ENCODE measurements at regions not wholly inside any gene's neighbourhood (a gene's known extent, or its start where the extent isn't known, plus 50 kb on each side); places are given as distances from the start of the nearest gene placed in this dataset.

- no peak for DNase-seq (ENCODE audit: low read depth, low spot score)
- intact Hi-C loops (cut with micrococcal nuclease; ENCODE audit: unreplicated experiment) (no loop called here), in situ Hi-C loops (cut with HindIII; ENCODE audit: low pct_unique_long_range_greater_than_20kb, low sequenced_read_pairs) (no loop called here)
- 0 out of 2 replicates have a peak overlapping the region, but pooled peaks have one; percentile 12 for H3K27ac ChIP-seq (ENCODE audit: low read length)
- TF ChIP-seq SIN3A (IDR thresholded peaks at IDR 0.05; ENCODE audit: borderline replicate concordance, insufficient read depth, low read depth, low read length) (no peak), POLR2AphosphoS5 (IDR thresholded peaks at IDR 0.05; ENCODE audit: low read depth, low read length) (no peak), TCF7L2 (IDR thresholded peaks at IDR 0.05; ENCODE audit: low read depth, low read length) (no peak)
- TF ChIP-seq, protein P1, sequence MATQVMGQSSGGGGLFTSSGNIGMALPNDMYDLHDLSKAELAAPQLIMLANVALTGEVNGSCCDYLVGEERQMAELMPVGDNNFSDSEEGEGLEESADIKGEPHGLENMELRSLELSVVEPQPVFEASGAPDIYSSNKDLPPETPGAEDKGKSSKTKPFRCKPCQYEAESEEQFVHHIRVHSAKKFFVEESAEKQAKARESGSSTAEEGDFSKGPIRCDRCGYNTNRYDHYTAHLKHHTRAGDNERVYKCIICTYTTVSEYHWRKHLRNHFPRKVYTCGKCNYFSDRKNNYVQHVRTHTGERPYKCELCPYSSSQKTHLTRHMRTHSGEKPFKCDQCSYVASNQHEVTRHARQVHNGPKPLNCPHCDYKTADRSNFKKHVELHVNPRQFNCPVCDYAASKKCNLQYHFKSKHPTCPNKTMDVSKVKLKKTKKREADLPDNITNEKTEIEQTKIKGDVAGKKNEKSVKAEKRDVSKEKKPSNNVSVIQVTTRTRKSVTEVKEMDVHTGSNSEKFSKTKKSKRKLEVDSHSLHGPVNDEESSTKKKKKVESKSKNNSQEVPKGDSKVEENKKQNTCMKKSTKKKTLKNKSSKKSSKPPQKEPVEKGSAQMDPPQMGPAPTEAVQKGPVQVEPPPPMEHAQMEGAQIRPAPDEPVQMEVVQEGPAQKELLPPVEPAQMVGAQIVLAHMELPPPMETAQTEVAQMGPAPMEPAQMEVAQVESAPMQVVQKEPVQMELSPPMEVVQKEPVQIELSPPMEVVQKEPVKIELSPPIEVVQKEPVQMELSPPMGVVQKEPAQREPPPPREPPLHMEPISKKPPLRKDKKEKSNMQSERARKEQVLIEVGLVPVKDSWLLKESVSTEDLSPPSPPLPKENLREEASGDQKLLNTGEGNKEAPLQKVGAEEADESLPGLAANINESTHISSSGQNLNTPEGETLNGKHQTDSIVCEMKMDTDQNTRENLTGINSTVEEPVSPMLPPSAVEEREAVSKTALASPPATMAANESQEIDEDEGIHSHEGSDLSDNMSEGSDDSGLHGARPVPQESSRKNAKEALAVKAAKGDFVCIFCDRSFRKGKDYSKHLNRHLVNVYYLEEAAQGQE (IDR thresholded peaks at IDR 0.05; ENCODE audit: insufficient read depth in 1 of 2, low read depth in 2 of 2, low read length in 1 of 2), result no peak
- TF ChIP-seq, protein P2, sequence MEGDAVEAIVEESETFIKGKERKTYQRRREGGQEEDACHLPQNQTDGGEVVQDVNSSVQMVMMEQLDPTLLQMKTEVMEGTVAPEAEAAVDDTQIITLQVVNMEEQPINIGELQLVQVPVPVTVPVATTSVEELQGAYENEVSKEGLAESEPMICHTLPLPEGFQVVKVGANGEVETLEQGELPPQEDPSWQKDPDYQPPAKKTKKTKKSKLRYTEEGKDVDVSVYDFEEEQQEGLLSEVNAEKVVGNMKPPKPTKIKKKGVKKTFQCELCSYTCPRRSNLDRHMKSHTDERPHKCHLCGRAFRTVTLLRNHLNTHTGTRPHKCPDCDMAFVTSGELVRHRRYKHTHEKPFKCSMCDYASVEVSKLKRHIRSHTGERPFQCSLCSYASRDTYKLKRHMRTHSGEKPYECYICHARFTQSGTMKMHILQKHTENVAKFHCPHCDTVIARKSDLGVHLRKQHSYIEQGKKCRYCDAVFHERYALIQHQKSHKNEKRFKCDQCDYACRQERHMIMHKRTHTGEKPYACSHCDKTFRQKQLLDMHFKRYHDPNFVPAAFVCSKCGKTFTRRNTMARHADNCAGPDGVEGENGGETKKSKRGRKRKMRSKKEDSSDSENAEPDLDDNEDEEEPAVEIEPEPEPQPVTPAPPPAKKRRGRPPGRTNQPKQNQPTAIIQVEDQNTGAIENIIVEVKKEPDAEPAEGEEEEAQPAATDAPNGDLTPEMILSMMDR (IDR thresholded peaks at IDR 0.05), result no peak
- H3K4me3 ChIP-seq (ENCODE audit: low read depth in 2 of 2, low read length in 2 of 2), result no peak overlapping the region
- BruUV-seq (replicated peaks), result no TSS peak
- no peaks in the 10 kb centered on the region for H3K9me3 ChIP-seq (ENCODE audit: control insufficient read depth, insufficient read depth, low read depth, low read length)
- H3K36me3 ChIP-seq (ENCODE audit: control insufficient read depth, insufficient read depth, low read length), result no peaks in the 10 kb centered on the region
- POLR2A ChIA-PET, result no interaction called here
- no peak for ATAC-seq
- no peaks in the 10 kb centered on the region for H3K27me3 ChIP-seq (ENCODE audit: control insufficient read depth, insufficient read depth, low read length)
- CTCF ChIA-PET, result no interaction called here
- no peaks in the 10 kb centered on the region; the same call in 1 of the 2 replicates for H3K4me1 ChIP-seq (ENCODE audit: control insufficient read depth, insufficient read depth, low read length)
These were observed 271.5 kb upstream of the MMADHC start for GRCh38 chr2:149858901-149859634.

DNA sequence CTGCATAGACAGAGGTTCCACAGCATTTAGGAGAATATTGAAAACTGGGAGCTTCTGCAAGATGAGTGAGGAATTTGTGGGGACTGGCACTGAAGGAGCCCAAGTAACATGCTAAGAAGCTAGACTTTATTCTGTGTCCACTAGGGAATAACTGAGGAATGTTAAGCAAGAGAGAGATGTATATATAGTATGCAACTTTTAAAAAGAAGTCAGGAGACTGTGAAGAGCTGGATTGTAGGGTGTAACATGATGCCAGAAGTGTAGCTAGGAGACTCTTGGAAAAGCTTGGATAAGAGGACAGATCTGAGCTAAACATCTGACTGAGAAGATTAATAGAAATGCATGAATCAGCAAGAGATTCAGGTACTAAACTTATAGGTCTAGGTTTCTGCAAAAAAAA is 270.6 kb upstream of the MMADHC start:
- no peak for DNase-seq (ENCODE audit: low read depth, low spot score)
- TF ChIP-seq, protein P1 (IDR thresholded peaks at IDR 0.05; ENCODE audit: insufficient read depth in 1 of 2, low read depth in 2 of 2, low read length in 1 of 2), result no peak
- TF ChIP-seq POLR2AphosphoS5 (IDR thresholded peaks at IDR 0.05; ENCODE audit: low read depth, low read length) (no peak), SIN3A (IDR thresholded peaks at IDR 0.05; ENCODE audit: borderline replicate concordance, insufficient read depth, low read depth, low read length) (no peak)
- TF ChIP-seq, protein P2 (IDR thresholded peaks at IDR 0.05), result no peak
- POLR2A ChIA-PET, result no interaction called here

More for the DNA sequence above, 270.6 kb upstream of the MMADHC start:
- H3K27me3 ChIP-seq (ENCODE audit: control insufficient read depth, insufficient read depth, low read length), result no peaks in the 10 kb centered on the region
- no TSS peak for BruUV-seq (replicated peaks)
- CTCF ChIA-PET, result no interaction called here
- no peak overlapping the region for H3K27ac ChIP-seq (ENCODE audit: low read length)
- ATAC-seq, result no peak
- no peaks in the 10 kb centered on the region for H3K9me3 ChIP-seq (ENCODE audit: control insufficient read depth, insufficient read depth, low read depth, low read length)
- no peaks in the 10 kb centered on the region for H3K36me3 ChIP-seq (ENCODE audit: control insufficient read depth, insufficient read depth, low read length)
- in situ Hi-C loops (cut with HindIII; ENCODE audit: low pct_unique_long_range_greater_than_20kb, low sequenced_read_pairs), result no loop called here
- H3K4me1 ChIP-seq (ENCODE audit: control insufficient read depth, insufficient read depth, low read length), result no peaks in the 10 kb centered on the region; the same call in 1 of the 2 replicates
- intact Hi-C loops (cut with micrococcal nuclease; ENCODE audit: unreplicated experiment), result no loop called here
- no peak overlapping the region for H3K4me3 ChIP-seq (ENCODE audit: low read depth in 2 of 2, low read length in 2 of 2)
